ENCODE measurements at regions not wholly inside any gene's neighbourhood (a gene's known extent, or its start where the extent isn't known, plus 50 kb on each side); places are given as distances from the start of the nearest gene placed in this dataset.

- H3K4me3 ChIP-seq (ENCODE audit: low read length): no peak overlapping the region
- no peak overlapping the region for H3K9ac ChIP-seq (ENCODE audit: low read depth, low read length)
- no peak overlapping the region for H3K27ac ChIP-seq (ENCODE audit: low read depth, low read length)
- H3K36me3 ChIP-seq (ENCODE audit: insufficient read depth, low read length): no peaks in the 10 kb centered on the region
- no peaks in the 10 kb centered on the region for H3K9me3 ChIP-seq (ENCODE audit: insufficient read depth, low read depth, low read length)
- H3K4me1 ChIP-seq (ENCODE audit: insufficient read depth, low read length): no peaks in the 10 kb centered on the region
- H3K27me3 ChIP-seq (ENCODE audit: insufficient read depth, low read length): peaks cover 37% of the 10 kb centered on the region
- WGBS: 95% methylated on average over 4 of the region's 4 CpGs
Measured at GRCh38 chrX:7446815-7447214, 298.9 kb upstream of the PUDP start.

- no CpG with 5 or more reads among the region's 2 CpGs for WGBS
- no peak overlapping the region for H3K9ac ChIP-seq (ENCODE audit: low read depth, low read length)
- no peak overlapping the region for H3K27ac ChIP-seq (ENCODE audit: low read depth, low read length)
- H3K36me3 ChIP-seq (ENCODE audit: insufficient read depth, low read length): no peaks in the 10 kb centered on the region
- peaks cover 25% of the 10 kb centered on the region for H3K27me3 ChIP-seq (ENCODE audit: insufficient read depth, low read length)
- no peaks in the 10 kb centered on the region for H3K4me1 ChIP-seq (ENCODE audit: insufficient read depth, low read length)
- H3K4me3 ChIP-seq (ENCODE audit: low read length): no peak overlapping the region
- no peaks in the 10 kb centered on the region for H3K9me3 ChIP-seq (ENCODE audit: insufficient read depth, low read depth, low read length)
Measured at GRCh38 chrX:7444967-7445366, 297.0 kb upstream of the PUDP start.

DNA sequence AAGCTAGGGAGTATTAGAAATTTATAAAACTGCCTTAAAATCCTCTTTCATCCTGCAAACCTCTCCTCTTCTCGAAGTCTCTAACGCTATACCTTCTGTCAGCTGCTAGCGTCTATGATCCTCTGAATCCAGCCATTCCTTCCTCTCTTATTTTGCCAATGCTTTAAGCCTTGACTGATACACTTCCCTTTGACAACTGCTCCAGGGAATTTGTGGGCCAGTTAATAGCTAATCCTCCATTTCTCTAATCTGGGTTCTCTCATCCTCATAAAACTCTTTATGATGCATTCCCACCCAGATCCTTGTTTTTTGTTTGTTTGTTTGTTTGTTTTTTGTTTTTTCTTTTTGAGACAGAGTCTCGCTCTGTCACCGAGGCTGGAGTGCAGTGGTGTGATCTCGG, 293.6 kb upstream of the PUDP start:
- H3K27me3 ChIP-seq (ENCODE audit: insufficient read depth, low read length): 0 out of 2 replicates have a peak, but pooled peaks cover 2% of the 10 kb centered on the region
- WGBS: 93% methylated on average over 6 of the region's 6 CpGs
- H3K27ac ChIP-seq (ENCODE audit: low read depth, low read length): no peak overlapping the region
- H3K36me3 ChIP-seq (ENCODE audit: insufficient read depth, low read length): no peaks in the 10 kb centered on the region
- H3K4me1 ChIP-seq (ENCODE audit: insufficient read depth, low read length): peaks cover 8% of the 10 kb centered on the region
- no peak overlapping the region for H3K9ac ChIP-seq (ENCODE audit: low read depth, low read length)
- H3K4me3 ChIP-seq (ENCODE audit: low read length): no peak overlapping the region
- H3K9me3 ChIP-seq (ENCODE audit: insufficient read depth, low read depth, low read length): no peaks in the 10 kb centered on the region

DNA sequence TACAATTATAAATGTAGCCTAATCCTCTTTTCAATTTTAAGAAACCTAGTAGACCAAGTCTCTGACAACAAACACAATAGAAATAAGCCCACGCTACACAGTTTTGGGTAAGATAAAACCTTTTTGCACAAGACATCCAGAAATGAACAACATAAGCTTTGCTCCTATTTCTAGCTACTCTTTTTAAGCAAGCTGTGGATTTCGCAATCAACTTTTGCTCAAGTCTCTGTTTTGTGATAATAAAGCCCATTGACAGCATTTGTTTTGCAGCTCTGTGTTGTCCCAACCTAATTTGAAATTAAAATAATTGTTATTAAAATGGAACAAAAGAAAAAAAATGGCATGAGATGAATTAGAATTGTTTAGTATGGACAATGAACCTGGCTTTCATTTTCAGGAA, 287.9 kb upstream of the PUDP start:
- Histone ChIP-seq H3K4me3 (ENCODE audit: low read length) (no peak overlapping the region), H3K4me1 (ENCODE audit: insufficient read depth, low read length) (peaks cover 8% of the 10 kb centered on the region), H3K36me3 (ENCODE audit: insufficient read depth, low read length) (no peaks in the 10 kb centered on the region), H3K9ac (ENCODE audit: low read depth, low read length) (no peak overlapping the region), H3K9me3 (ENCODE audit: insufficient read depth, low read depth, low read length) (no peaks in the 10 kb centered on the region), H3K27ac (ENCODE audit: low read depth, low read length) (no peak overlapping the region), H3K27me3 (ENCODE audit: insufficient read depth, low read length) (0 out of 2 replicates have a peak, but pooled peaks cover 2% of the 10 kb centered on the region)
- WGBS: 100% methylated on average over 2 of the region's 2 CpGs

- Histone ChIP-seq H3K27me3 (ENCODE audit: insufficient read depth, low read length) (0 out of 2 replicates have a peak, but pooled peaks cover 2% of the 10 kb centered on the region), H3K27ac (ENCODE audit: low read depth, low read length) (no peak overlapping the region), H3K36me3 (ENCODE audit: insufficient read depth, low read length) (no peaks in the 10 kb centered on the region), H3K4me3 (ENCODE audit: low read length) (no peak overlapping the region), H3K9me3 (ENCODE audit: insufficient read depth, low read depth, low read length) (no peaks in the 10 kb centered on the region), H3K4me1 (ENCODE audit: insufficient read depth, low read length) (peaks cover 4% of the 10 kb centered on the region), H3K9ac (ENCODE audit: low read depth, low read length) (no peak overlapping the region)
- 94% methylated on average over 2 of the region's 2 CpGs for WGBS
Measured at GRCh38 chrX:7432901-7433300, 284.9 kb upstream of the PUDP start.

DNA sequence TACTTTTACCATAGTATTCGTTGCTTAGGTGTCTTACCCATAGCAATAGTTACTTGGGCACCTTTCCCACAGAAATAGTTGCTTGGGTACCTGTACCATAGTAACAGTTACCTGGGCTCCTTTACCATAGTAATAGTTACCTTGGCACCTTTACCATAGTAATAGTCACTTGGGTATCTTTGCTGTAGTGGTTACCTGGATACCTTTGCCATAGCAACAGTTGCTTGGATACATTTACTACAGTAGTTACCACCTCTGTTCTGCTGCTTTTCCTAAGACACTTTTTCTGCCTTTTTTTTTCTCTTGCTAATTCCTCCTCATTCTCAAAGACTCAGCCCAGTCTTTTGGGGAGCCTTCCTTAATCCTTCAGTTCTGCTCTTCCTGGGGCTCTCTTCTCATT, 272.8 kb upstream of the PUDP start:
- H3K27me3 ChIP-seq (ENCODE audit: insufficient read depth, low read length): no peaks in the 10 kb centered on the region

DNA sequence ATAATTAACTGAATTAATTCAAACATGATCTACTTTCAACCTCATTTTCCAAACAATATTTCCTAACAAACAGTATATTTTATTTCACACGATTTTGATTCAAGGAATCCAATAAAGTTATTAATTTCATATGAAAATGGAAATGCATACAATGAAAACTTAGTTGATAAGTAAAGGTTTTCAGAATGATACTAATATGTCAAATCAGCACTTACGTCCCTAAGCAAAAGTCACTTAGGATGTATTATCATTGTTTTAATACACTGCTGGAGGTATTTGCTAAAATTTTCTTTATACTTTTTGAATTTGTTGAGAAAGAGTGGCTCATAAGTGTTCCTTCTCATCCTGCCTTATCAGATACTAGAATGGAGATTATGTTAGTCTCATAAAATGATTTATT, 266.8 kb upstream of the PUDP start:
- WGBS: no CpG with 5 or more reads among the region's 2 CpGs
- Histone ChIP-seq H3K27ac (ENCODE audit: low read depth, low read length) (no peak overlapping the region), H3K9me3 (ENCODE audit: insufficient read depth, low read depth, low read length) (no peaks in the 10 kb centered on the region), H3K27me3 (ENCODE audit: insufficient read depth, low read length) (no peaks in the 10 kb centered on the region), H3K36me3 (ENCODE audit: insufficient read depth, low read length) (no peaks in the 10 kb centered on the region), H3K4me3 (ENCODE audit: low read length) (no peak overlapping the region), H3K4me1 (ENCODE audit: insufficient read depth, low read length) (no peaks in the 10 kb centered on the region), H3K9ac (ENCODE audit: low read depth, low read length) (no peak overlapping the region)

More for the DNA sequence above, 272.8 kb upstream of the PUDP start:
- H3K4me3 ChIP-seq (ENCODE audit: low read length): no peak overlapping the region
- H3K4me1 ChIP-seq (ENCODE audit: insufficient read depth, low read length): no peaks in the 10 kb centered on the region
- no peaks in the 10 kb centered on the region for H3K9me3 ChIP-seq (ENCODE audit: insufficient read depth, low read depth, low read length)
- no peaks in the 10 kb centered on the region for H3K36me3 ChIP-seq (ENCODE audit: insufficient read depth, low read length)
- 91% methylated on average over 1 of the region's 1 CpG for WGBS
- no peak overlapping the region for H3K27ac ChIP-seq (ENCODE audit: low read depth, low read length)
- H3K9ac ChIP-seq (ENCODE audit: low read depth, low read length): no peak overlapping the region

DNA sequence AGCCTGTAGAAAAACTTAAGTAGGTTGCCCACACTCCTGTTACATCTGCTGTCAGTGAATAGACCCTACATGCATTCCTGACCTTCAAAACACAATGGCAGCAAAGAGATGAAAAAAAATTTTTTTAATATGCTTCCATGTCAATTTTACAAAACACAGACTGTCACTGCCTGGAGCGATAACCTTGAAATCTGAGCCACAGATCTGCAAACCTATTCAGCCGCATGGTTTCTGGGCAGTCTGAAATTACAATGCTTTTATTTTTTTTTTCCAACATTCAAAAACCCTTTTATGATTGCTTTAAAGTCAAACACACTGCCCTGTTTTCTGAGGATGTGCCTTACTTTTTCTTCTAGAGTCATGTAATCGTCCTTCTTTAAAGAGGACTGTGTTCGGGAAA, 264.9 kb upstream of the PUDP start:
- Histone ChIP-seq H3K9me3 (ENCODE audit: insufficient read depth, low read depth, low read length) (no peaks in the 10 kb centered on the region), H3K27ac (ENCODE audit: low read depth, low read length) (no peak overlapping the region), H3K36me3 (ENCODE audit: insufficient read depth, low read length) (no peaks in the 10 kb centered on the region), H3K4me1 (ENCODE audit: insufficient read depth, low read length) (no peaks in the 10 kb centered on the region), H3K9ac (ENCODE audit: low read depth, low read length) (no peak overlapping the region), H3K4me3 (ENCODE audit: low read length) (no peak overlapping the region), H3K27me3 (ENCODE audit: insufficient read depth, low read length) (no peaks in the 10 kb centered on the region)
- 100% methylated on average over 2 of the region's 4 CpGs for WGBS

GRCh38 chrX:7409866-7410265, 261.9 kb upstream of the PUDP start:
- no peak overlapping the region for H3K27ac ChIP-seq (ENCODE audit: low read depth, low read length)
- 95% methylated on average over 4 of the region's 5 CpGs for WGBS
- H3K36me3 ChIP-seq (ENCODE audit: insufficient read depth, low read length): no peaks in the 10 kb centered on the region
- H3K4me1 ChIP-seq (ENCODE audit: insufficient read depth, low read length): no peaks in the 10 kb centered on the region
- no peak overlapping the region for H3K9ac ChIP-seq (ENCODE audit: low read depth, low read length)
- H3K4me3 ChIP-seq (ENCODE audit: low read length): no peak overlapping the region
- H3K9me3 ChIP-seq (ENCODE audit: insufficient read depth, low read depth, low read length): no peaks in the 10 kb centered on the region
- no peaks in the 10 kb centered on the region for H3K27me3 ChIP-seq (ENCODE audit: insufficient read depth, low read length)

DNA sequence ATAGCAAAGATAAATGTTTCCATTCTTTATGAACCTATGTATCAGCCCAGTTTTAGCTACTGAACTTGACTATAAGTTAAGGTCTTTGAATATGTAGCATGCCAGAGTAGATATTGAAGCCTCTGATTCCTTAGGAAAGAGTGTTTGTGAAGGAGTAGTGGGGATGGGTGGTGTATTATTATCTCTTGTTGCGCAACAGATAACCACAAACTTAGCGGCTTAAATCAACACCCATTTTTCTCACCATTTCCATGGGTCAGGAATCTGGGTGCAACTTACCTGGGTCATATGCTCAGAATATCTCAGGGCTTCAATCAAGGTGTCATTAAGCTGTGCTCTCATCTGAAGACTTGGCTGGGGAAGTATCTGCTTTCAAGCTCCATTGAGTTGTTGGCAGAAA, 251.4 kb upstream of the PUDP start:
- Histone ChIP-seq H3K4me3 (ENCODE audit: low read length) (no peak overlapping the region), H3K9ac (ENCODE audit: low read depth, low read length) (no peak overlapping the region), H3K27me3 (ENCODE audit: insufficient read depth, low read length) (no peaks in the 10 kb centered on the region), H3K4me1 (ENCODE audit: insufficient read depth, low read length) (no peaks in the 10 kb centered on the region), H3K9me3 (ENCODE audit: insufficient read depth, low read depth, low read length) (no peaks in the 10 kb centered on the region), H3K36me3 (ENCODE audit: insufficient read depth, low read length) (no peaks in the 10 kb centered on the region), H3K27ac (ENCODE audit: low read depth, low read length) (no peak overlapping the region)
- 95% methylated on average over 2 of the region's 2 CpGs for WGBS

DNA sequence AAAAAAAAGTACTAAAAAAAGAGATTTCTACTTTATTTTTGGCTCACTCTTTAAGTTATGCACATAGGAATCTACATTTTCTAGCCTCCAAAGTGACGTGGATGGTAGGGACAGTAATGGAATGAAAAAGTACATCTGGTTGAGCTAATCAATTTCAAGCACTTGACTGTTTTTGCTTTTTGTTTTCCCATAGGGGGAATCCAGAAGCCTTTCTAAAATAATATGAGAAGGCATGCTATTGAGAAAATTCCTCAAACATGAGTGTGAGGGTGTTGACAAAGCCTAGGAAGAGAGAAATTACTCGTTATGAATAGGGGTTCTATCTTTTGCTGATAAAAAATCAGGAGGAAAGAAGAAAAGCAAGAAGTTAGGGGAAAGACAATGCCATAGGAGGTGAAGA, 242.5 kb upstream of the PUDP start:
- Histone ChIP-seq H3K4me1 (ENCODE audit: insufficient read depth, low read length) (no peaks in the 10 kb centered on the region), H3K27me3 (ENCODE audit: insufficient read depth, low read length) (no peaks in the 10 kb centered on the region), H3K9me3 (ENCODE audit: insufficient read depth, low read depth, low read length) (no peaks in the 10 kb centered on the region), H3K9ac (ENCODE audit: low read depth, low read length) (no peak overlapping the region), H3K27ac (ENCODE audit: low read depth, low read length) (no peak overlapping the region), H3K4me3 (ENCODE audit: low read length) (no peak overlapping the region), H3K36me3 (ENCODE audit: insufficient read depth, low read length) (no peaks in the 10 kb centered on the region)
- 82% methylated on average over 1 of the region's 2 CpGs for WGBS

- no peaks in the 10 kb centered on the region for H3K9me3 ChIP-seq (ENCODE audit: insufficient read depth, low read depth, low read length)
- H3K4me1 ChIP-seq (ENCODE audit: insufficient read depth, low read length): no peaks in the 10 kb centered on the region
- H3K36me3 ChIP-seq (ENCODE audit: insufficient read depth, low read length): no peaks in the 10 kb centered on the region
- 96% methylated on average over 2 of the region's 2 CpGs for WGBS
- no peak overlapping the region for H3K4me3 ChIP-seq (ENCODE audit: low read length)
- no peaks in the 10 kb centered on the region for H3K27me3 ChIP-seq (ENCODE audit: insufficient read depth, low read length)
- H3K9ac ChIP-seq (ENCODE audit: low read depth, low read length): no peak overlapping the region
- H3K27ac ChIP-seq (ENCODE audit: low read depth, low read length): no peak overlapping the region
Measured at GRCh38 chrX:7389576-7389975, 241.6 kb upstream of the PUDP start.

Data from HUES64 (cell line).